B cell (primary cell): ENCODE measurements at regions not wholly inside any gene's neighbourhood (a gene's known extent, or its start where the extent isn't known, plus 50 kb on each side); places are given as distances from the start of the nearest gene placed in this dataset.

ENCODE experiments used
- ATAC-seq: fragments of 200-7000 bp; cut with Tn5 transposase; one replicate; pipeline ENCODE4 v1.10.0; 2021; ENCODE audit warnings: low read depth, mild to moderate bottlenecking, moderate number of reproducible peaks, moderate library complexity
- CTCF ChIA-PET: fragments of 350-600 bp; sonication (Branson Sonifier 250); formaldehyde crosslinking; loops from one replicate; lab custom pipeline; 2021; ENCODE audit warnings: antibody characterized with exemption, inconsistent platforms; lab: Charles Lee
- POLR2A ChIA-PET: fragments of 350-600 bp; sonication (Branson Sonifier 250); formaldehyde crosslinking; loops from one replicate; lab custom pipeline; 2021; ENCODE audit warnings: antibody characterized with exemption; lab: Charles Lee
- DNase-seq: peaks from one replicate; pipeline ENCODE4 v3.0.0; 2013
- H2AFZ ChIP-seq: 2 replicates; pipeline ENCODE4 v1.6.1; 2012; ENCODE audit warnings: mild to moderate bottlenecking, low read depth, low read length; ENCODE audit not compliant: insufficient read depth, poor library complexity, severe bottlenecking
- H3K27ac ChIP-seq, 2 donors: 1 replicate in 1 of 2; 2 replicates in 1 of 2; pipeline ENCODE4 v1.5.1; 2012 to 2013; ENCODE audit warnings: low read length in 2 of 2, mild to moderate bottlenecking in 2 of 2, moderate library complexity in 1 of 2
- H3K27me3 ChIP-seq, 4 experiments: fragments of 200-600 bp in 1 of 4; sonication (generic) in 1 of 4; replicated peaks in 1 of 4; 1 replicate in 2 of 4; 2 replicates in 2 of 4; pipeline versions ENCODE4 v1.6.1 to v1.7.0; 2013 to 2016; ENCODE audit warnings: low read length in 3 of 4, mild to moderate bottlenecking in 2 of 4, mixed read lengths in 1 of 4, moderate library complexity in 1 of 4; ENCODE audit not compliant: insufficient read depth in 4 of 4, control insufficient read depth in 3 of 4; ENCODE audit errors: control extremely low read depth in 1 of 4
- H3K36me3 ChIP-seq, 2 experiments: replicated peaks in 1 of 2; 1 replicate in 1 of 2; 2 replicates in 1 of 2; pipeline versions ENCODE4 v1.6.1 to v1.7.1; 2013; ENCODE audit warnings: low read length in 1 of 2; ENCODE audit not compliant: insufficient read depth in 2 of 2, control insufficient read depth in 1 of 2; ENCODE audit errors: control extremely low read depth in 1 of 2, extremely low read depth in 1 of 2
- H3K4me1 ChIP-seq, 2 donors: fragments of 200-600 bp in 1 of 2; sonication (generic) in 1 of 2; 1 replicate in 1 of 2; 2 replicates in 1 of 2; pipeline versions ENCODE4 v1.5.1 to v1.6.1; 2013 to 2017; ENCODE audit warnings: low read length in 2 of 2; ENCODE audit not compliant: control insufficient read depth in 2 of 2, insufficient read depth in 2 of 2
- H3K4me2 ChIP-seq: replicated peaks from 2 replicates; pipeline ENCODE3; 2012; ENCODE audit warnings: mild to moderate bottlenecking, low read depth, low read length; ENCODE audit not compliant: poor library complexity, severe bottlenecking
- H3K4me3 ChIP-seq, 5 experiments: fragments of 200-600 bp in 1 of 5; sonication (generic) in 1 of 5; 1 replicate in 3 of 5; 2 replicates in 2 of 5; pipeline versions ENCODE4 v1.5.1 to v1.7.0; 2011 to 2016; ENCODE audit warnings: low read length in 4 of 5, mild to moderate bottlenecking in 4 of 5, low read depth in 2 of 5, control low read depth in 1 of 5, moderate library complexity in 1 of 5; ENCODE audit not compliant: insufficient read depth in 1 of 5; ENCODE audit errors: control extremely low read depth in 1 of 5, extremely low read depth in 1 of 5
- H3K79me2 ChIP-seq: fragments of 200-600 bp; sonication (generic); one replicate; pipeline ENCODE4 v1.6.0; 2016; ENCODE audit warnings: low read length; ENCODE audit not compliant: control insufficient read depth, insufficient read depth
- H3K9ac ChIP-seq: fragments of 200-600 bp; sonication (generic); 2 replicates; pipeline ENCODE4 v1.6.1; 2017; ENCODE audit warnings: mild to moderate bottlenecking, low read length, moderate library complexity
- H3K9me3 ChIP-seq, 3 donors: one replicate each; pipeline versions ENCODE4 v1.6.1 to v1.7.1; 2013; ENCODE audit warnings: low read length in 2 of 3; ENCODE audit not compliant: control insufficient read depth in 2 of 3, insufficient read depth in 1 of 3; ENCODE audit errors: control extremely low read depth in 1 of 3
- H4K20me1 ChIP-seq: 2 replicates; pipeline ENCODE4 v1.6.0; 2012; ENCODE audit warnings: mild to moderate bottlenecking, low read length; ENCODE audit not compliant: insufficient read depth, control insufficient read depth, poor library complexity, severe bottlenecking
- H3K27ac Mint-ChIP-seq: one replicate; pipeline ENCODE4 v1.8.0; 2021; ENCODE audit warnings: mixed read lengths
- H3K27me3 Mint-ChIP-seq: one replicate; pipeline ENCODE4 v1.8.0; 2021; ENCODE audit warnings: mixed read lengths
- H3K4me1 Mint-ChIP-seq: one replicate; pipeline ENCODE4 v1.8.0; 2021; ENCODE audit warnings: mixed read lengths
- H3K4me3 Mint-ChIP-seq: one replicate; pipeline ENCODE4 v1.8.0; 2021; ENCODE audit warnings: mixed read lengths
- H3K9me3 Mint-ChIP-seq: one replicate; pipeline ENCODE4 v1.8.0; 2022; ENCODE audit warnings: mixed read lengths; ENCODE audit not compliant: insufficient read depth
- EZH2 ChIP-seq: IDR thresholded peaks from 2 replicates; pipeline ENCODE4 v1.6.1; 2012; ENCODE audit warnings: borderline replicate concordance, low read depth, mild to moderate bottlenecking, moderate library complexity, low read length; ENCODE audit not compliant: insufficient read depth, poor library complexity, severe bottlenecking
- WGBS: methylation state at CpG from one replicate; pipeline ENCODE4 v1.1.5; 2013; ENCODE audit warnings: missing lambda C conversion rate; ENCODE audit not compliant: insufficient coverage; 5-methylcytosine and 5-hydroxymethylcytosine counted together
- intact Hi-C: fragments of 100-400 bp; cut with micrococcal nuclease; formaldehyde crosslinking; loops from one replicate; pipeline ENCODE4 v1.10.0; 2022
- TF ChIP-seq, protein P1 (sequence below): fragments of 200-600 bp; IDR thresholded peaks from one replicate; pipeline ENCODE4 v1.8.0; 2022; ENCODE audit warnings: antibody characterized with exemption, mild to moderate bottlenecking

GRCh38 chrX:87376896-87377295, 140.7 kb upstream of the KLHL4 start:
- DNase-seq (no peak), ATAC-seq (no peak)
- no peak overlapping the region for H3K27ac ChIP-seq
- H4K20me1 ChIP-seq: no peaks in the 10 kb centered on the region
- Mint-ChIP-seq H3K4me3 (no peak overlapping the region), H3K27ac (no peak overlapping the region), H3K9me3 (no peaks in the 10 kb centered on the region), H3K27me3 (no peaks in the 10 kb centered on the region), H3K4me1 (no peaks in the 10 kb centered on the region)
- H3K4me3 ChIP-seq: no peak overlapping the region
- TF ChIP-seq EZH2: no peak
- TF ChIP-seq, protein P1, sequence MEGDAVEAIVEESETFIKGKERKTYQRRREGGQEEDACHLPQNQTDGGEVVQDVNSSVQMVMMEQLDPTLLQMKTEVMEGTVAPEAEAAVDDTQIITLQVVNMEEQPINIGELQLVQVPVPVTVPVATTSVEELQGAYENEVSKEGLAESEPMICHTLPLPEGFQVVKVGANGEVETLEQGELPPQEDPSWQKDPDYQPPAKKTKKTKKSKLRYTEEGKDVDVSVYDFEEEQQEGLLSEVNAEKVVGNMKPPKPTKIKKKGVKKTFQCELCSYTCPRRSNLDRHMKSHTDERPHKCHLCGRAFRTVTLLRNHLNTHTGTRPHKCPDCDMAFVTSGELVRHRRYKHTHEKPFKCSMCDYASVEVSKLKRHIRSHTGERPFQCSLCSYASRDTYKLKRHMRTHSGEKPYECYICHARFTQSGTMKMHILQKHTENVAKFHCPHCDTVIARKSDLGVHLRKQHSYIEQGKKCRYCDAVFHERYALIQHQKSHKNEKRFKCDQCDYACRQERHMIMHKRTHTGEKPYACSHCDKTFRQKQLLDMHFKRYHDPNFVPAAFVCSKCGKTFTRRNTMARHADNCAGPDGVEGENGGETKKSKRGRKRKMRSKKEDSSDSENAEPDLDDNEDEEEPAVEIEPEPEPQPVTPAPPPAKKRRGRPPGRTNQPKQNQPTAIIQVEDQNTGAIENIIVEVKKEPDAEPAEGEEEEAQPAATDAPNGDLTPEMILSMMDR: no peak
- CTCF ChIA-PET: no interaction called here
- no CpG with 5 or more reads among the region's 4 CpGs for WGBS
- no peaks in the 10 kb centered on the region for H3K36me3 ChIP-seq
- H3K27me3 ChIP-seq: no peaks in the 10 kb centered on the region
- H3K4me1 ChIP-seq: no peaks in the 10 kb centered on the region
- POLR2A ChIA-PET: no interaction called here
- H3K79me2 ChIP-seq: no peaks in the 10 kb centered on the region
- intact Hi-C loops: no loop called here
- H3K4me2 ChIP-seq: no peak overlapping the region
- H3K9me3 ChIP-seq: no peaks in the 10 kb centered on the region
- no peak overlapping the region for H2AFZ ChIP-seq
- no peak overlapping the region for H3K9ac ChIP-seq

- H3K4me1 Mint-ChIP-seq: no peaks in the 10 kb centered on the region
- no peaks in the 10 kb centered on the region for H3K9me3 ChIP-seq
- ChIA-PET POLR2A (no interaction called here), CTCF (no interaction called here)
- H3K27me3 Mint-ChIP-seq: no peaks in the 10 kb centered on the region
- H3K4me2 ChIP-seq: no peak overlapping the region
- no peaks in the 10 kb centered on the region for H3K4me1 ChIP-seq
- no peak overlapping the region for H3K4me3 Mint-ChIP-seq
- no peaks in the 10 kb centered on the region for H3K9me3 Mint-ChIP-seq
- no peaks in the 10 kb centered on the region for H4K20me1 ChIP-seq
- H3K36me3 ChIP-seq: no peaks in the 10 kb centered on the region
- H3K27ac Mint-ChIP-seq: no peak overlapping the region
- WGBS: no CpG with 5 or more reads among the region's 1 CpG
- H3K27me3 ChIP-seq: no peaks in the 10 kb centered on the region
- no peak overlapping the region for H3K4me3 ChIP-seq
- no peak overlapping the region for H2AFZ ChIP-seq
- intact Hi-C loops: no loop called here
- H3K9ac ChIP-seq: no peak overlapping the region
- ATAC-seq: no peak
- no peak overlapping the region for H3K27ac ChIP-seq
- DNase-seq: no peak
- no peaks in the 10 kb centered on the region for H3K79me2 ChIP-seq
- TF ChIP-seq, protein P1: no peak
- TF ChIP-seq EZH2: no peak
These were observed 129.2 kb upstream of the KLHL4 start for GRCh38 chrX:87388381-87388780.
